ENCODE measurements at regions not wholly inside any gene's neighbourhood (a gene's known extent, or its start where the extent isn't known, plus 50 kb on each side); places are given as distances from the start of the nearest gene placed in this dataset.
"Not testable (repeated sequence)": the region's sequence is repeated elsewhere in the genome, so short reads cannot be mapped to it uniquely, and the experiment has no call there.

DNA sequence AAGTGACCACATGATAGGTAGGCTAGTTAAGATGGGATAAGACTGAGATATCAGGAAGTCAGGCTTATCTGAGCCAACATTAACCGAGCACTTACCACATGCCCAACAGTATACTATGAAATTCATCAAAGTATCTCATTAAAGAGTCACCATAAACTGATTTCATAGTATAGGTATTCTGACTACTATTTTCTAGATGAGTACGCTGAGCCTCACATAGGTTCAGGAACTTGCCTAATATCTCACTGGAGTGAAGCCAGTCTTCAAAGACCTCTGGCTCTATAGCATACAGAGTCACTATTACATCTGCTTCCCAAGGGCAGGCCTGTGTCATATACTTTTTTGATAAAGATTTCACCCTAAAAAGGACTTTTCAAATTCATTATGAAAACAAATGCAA, 115.6 kb upstream of the NGF start:
- no peak for DNase-seq (ENCODE audit: low spot score)

GRCh38 chr1:115452600-115453329, 114.7 kb upstream of the NGF start:
- no peak for DNase-seq (ENCODE audit: low spot score)

- no peak for DNase-seq (ENCODE audit: low spot score)
Observed at GRCh38 chr1:115450501-115451040, 112.5 kb upstream of the NGF start.

DNA sequence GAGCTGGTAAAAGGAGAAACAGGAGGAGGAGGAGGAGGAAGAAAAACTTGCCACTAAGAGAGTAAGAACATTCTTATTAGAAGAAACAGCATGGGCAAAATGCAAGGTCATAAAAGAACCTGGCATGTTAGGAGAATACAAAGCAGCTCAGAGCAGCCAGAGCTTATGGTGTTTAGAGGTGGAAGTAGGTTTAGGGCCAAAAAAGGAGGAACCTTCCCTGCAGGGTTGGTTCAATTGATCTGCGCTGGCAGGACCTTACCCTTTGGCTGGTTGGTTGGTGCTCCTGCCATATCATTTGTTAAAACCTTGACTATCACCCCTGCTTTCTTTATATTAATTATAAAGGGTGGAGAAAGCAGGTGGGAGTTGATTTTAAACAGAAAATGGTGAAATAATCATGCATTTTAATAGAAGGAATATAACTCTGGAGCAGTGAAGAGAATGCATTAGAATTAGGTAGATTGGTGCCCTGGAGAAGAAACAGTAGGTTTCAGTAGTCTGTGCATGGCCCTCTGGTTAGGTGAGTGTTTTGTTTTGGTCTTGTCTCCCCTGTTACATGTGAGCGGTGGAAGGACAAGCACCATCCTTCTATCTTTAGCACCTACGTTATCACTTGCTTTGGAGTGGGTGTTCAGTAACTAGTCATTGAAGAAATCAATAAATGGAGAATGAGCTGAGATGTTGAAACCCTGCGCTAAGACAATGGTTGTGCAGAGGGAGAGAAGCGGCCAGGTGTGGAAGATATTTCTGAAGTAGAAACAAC, 110.4 kb upstream of the NGF start:
- DNase-seq (ENCODE audit: low spot score) = no peak

DNA sequence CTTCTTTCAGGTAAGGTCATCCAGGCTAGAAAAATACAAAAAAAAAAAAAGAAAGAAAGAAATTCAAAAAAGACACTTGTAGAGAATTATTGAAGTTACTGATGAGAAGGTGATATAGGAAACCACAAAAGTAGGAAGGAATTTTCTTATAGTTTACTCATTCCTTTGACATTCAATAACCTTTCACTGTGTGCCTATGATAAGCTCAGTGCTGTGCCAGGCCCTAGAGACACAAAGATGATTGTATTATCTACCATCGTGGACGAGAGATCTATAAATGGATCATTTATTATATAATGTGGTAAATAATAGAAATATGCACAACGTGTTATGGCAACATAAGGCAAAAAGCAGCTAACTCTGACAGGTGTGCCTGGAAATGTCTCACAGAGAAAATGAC, 109.6 kb upstream of the NGF start:
- DNase-seq (ENCODE audit: low spot score) = no peak

GRCh38 chr1:115445090-115445489, 107.0 kb upstream of the NGF start:
- DNase-seq (ENCODE audit: low spot score) = no peak

DNA sequence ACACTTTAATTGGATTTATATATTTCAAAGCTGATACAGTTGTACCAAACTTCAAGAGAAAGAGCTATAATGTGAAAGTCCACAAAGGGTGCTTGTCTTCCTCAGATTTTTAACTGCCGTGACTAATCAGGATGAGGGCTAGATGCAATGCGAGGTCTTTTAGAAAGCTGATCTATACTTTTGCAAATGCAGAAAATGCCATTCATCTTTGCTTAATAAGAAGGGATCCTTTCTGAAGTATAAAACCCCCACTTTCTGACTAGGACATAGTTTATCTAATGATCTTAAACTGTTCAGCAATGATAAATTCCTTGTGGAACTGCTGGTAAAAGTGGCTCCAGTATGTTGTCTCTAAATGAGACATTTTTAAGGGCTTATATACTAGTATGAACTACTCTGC, 102.7 kb upstream of the NGF start:
- no peak for DNase-seq (ENCODE audit: low spot score)

DNA sequence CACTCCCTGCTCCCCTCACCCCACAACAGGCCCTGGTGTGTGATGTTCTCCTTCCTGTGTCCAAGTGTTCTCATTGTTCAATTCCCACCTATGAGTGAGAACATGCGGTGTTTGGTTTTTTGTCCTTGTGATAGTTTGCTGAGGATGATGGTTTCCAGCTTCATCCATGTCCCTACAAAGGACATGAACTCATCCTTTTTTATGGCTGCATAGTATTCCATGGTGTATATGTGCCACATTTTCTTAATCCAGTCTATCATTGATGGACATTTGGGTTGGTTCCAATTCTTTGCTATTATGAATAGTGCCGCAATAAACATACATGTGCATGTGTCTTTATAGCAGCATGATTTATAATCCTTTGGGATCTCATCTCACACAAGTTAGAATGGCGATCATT, 101.5 kb upstream of the NGF start:
- DNase-seq (ENCODE audit: low spot score) = not testable (repeated sequence)

DNA sequence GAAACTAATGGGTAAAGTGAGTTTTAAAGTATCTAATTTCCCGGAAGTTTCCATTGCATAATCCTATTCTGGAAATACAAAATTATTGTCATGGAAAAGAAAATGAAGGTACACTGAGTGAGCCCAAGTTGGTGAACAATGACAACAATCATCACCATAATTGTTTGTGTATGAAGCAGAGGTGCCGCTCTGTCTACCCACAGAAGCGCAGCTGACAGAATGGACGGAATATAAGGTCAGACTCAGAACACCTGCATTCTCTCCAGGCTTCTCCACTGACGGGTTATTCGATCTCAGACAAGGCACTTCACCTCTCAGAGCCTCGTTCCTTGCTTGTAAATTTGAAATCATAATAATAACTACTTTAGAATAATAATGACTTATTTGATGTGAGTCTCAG, 99.1 kb upstream of the NGF start:
- no peak for DNase-seq (ENCODE audit: low spot score)

- DNase-seq (ENCODE audit: low spot score) = no peak
Observed at GRCh38 chr1:115436596-115436995, 98.5 kb upstream of the NGF start.

DNA sequence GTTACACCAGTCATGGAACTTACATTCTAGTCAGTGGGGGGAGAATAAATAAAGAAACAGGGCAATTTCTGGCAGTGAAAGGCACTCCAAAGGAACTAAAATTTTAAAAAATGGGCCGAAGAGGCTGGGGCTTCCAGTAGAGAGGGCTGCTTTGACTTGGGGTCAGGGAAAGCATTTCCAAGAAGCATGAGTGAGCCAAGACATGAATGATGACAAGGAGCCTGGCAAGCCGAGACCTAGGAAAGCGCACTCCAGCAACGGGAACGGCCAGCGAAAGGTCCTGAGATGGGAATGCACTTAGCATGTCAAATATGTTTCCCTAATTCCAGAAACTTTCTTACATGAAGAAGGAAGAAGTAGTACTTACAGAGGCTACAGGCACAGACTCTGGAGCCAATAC, 95.4 kb upstream of the NGF start:
- DNase-seq (ENCODE audit: low spot score) = no peak

DNA sequence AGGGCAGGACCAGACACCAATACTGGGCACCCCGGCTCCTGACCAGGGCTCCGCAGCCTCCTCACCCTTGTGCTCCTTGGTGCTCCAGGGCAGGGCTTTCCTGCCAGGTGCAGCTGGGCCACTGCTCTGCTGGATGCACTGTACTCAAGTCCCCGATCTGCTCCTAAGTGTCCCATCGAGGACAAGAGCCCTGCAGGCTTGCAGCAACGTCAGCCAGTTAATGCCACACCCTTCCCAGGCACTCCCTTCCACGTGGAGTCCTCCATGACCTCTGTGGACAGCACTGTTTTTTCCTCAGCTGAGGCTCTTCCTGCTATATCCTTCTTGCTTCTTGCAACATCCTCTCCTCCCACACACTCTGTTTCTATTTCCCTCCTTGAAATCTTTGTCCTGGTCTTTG, 94.0 kb upstream of the NGF start:
- DNase-seq (ENCODE audit: low spot score) = no peak

DNA sequence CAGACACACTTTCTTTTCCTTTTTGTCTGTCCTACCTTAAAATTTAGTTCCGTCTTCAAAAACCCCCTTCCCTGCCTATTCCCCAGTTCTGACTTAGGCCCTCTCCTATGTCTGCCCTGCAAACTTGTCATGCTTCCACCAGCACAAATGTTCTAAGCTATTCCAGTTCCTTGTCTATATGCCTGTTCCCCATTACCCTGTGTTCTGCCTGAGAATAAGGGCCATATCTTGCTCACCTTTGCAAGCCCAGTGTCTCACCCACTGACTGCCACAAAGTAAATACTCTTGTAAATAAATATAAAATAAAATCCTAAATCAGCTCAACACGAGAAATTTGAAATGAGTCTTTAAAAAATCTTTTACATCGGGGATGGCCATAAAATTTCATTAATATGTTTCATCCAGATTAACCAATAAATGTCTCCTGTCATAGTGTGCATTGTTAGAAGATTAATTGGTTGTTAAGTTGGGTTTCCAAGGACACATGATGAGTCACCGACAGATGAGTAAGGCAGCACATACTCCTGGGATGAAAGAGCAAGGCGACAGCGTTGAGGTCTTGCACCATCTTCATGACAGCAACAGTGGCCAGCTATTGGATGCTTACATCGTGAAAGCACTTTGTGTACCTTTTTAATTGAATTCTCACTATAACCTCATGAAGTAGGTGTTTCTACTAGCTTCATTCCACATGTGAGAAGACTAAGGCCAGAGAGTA, 92.6 kb upstream of the NGF start:
- no peak for DNase-seq (ENCODE audit: low spot score)

- no peak for DNase-seq (ENCODE audit: low spot score)
Observed at GRCh38 chr1:115429884-115430283, 91.8 kb upstream of the NGF start.

DNA sequence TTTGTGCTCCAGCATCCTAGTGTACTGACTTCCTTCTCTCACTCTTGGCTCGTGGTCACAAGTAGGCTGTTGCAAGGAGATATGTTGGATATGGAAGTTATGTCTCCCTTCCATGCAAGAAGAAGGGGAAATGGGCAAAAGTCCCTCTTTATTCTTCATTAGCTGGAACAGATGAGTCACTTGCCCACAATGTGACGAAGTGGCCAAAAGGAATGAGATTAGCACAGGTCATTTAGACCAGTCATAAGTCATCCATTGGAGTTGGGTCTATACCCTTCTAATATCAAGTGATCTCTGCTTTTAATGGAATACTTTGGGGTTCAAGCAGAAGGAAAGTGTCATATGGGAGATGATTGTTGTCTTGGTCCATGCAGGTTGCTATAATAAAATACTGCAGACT, 91.2 kb upstream of the NGF start:
- DNase-seq (ENCODE audit: low spot score) = no peak

- no peak for DNase-seq (ENCODE audit: low spot score)
Observed at GRCh38 chr1:115428676-115429075, 90.6 kb upstream of the NGF start.

DNA sequence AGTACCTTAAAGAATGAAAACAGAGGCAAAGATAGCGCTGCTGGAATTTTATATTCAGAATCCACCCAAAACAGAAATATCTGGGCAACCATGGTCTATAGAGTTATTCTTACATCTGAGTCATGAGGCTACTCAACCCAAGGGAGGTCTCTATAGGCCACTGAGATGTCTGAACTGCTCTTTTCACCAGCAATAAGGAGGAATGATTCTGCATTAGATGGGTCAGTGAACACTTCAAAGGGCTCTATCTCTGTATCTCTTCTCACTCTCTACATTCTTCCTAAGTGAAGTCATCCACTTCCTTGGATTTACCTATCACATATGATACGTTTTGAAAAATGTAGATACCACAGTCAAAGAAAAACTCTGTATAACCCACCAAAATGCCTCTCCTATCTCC, 90.2 kb upstream of the NGF start:
- DNase-seq (ENCODE audit: low spot score) = no peak

GRCh38 chr1:115426956-115427355, 88.9 kb upstream of the NGF start:
- no peak for DNase-seq (ENCODE audit: low spot score)

- no peak for DNase-seq (ENCODE audit: low spot score)
Observed at GRCh38 chr1:115426231-115426771, 88.3 kb upstream of the NGF start.

DNA sequence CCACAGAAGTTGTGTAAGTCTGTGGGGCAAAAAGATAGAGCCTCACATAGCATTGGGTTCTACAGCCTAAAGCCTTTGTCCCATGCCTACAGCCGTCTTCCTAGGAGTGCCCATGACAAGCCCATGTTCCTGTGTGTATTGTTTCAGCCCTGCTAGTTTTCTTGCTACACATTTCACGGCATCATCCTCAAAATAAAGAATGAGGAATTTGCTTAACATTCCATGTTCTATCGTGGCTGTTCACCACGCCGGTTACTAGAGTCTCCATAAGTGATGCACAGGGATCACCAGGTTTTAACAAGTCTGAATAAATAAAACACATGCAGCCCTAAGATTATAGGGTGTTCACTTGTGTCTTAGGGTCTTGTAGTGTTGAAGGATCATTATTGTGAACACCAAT, 87.4 kb upstream of the NGF start:
- DNase-seq (ENCODE audit: low spot score) = no peak

DNA sequence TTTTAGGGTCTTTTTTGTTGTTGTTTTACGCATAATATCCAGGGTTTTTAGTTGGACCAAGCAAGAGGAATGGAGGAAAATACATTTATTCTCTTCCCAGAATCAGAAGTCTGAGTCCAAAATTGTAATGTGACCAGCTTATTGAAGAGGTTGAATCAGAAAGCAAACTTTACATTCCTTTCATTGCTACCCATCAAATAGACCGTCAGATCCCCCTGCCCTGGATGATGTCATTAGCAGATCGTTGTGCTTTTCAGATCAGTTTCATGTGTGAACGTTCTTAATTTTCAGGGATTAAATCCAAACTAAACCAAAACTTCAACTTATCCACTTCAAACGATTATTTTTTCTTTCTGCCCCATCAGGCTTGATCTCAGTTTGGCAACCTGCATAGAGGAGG, 85.7 kb upstream of the NGF start:
- DNase-seq (ENCODE audit: low spot score) = no peak

DNA sequence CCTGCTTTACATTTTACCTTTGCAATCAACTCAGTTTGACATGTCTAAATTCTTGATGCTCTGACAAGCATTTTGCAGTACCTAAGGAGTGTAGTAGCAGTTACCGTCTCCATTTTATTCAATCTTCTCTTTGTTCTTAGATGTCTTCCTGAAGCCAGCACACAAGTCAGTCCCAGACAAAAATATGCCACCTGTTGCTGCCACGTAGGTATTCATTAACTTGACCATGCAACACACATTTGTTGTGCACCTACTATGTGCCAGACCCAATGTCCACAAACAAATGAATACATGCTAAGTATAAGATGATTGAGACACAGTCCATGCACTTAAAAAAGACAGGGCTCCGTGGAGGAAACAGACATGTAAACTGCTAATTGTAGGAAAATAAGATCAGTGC, 81.5 kb upstream of the NGF start:
- no peak for DNase-seq (ENCODE audit: low spot score)

- DNase-seq (ENCODE audit: low spot score) = no peak
Observed at GRCh38 chr1:115413621-115414020, 75.6 kb upstream of the NGF start.

Data from activated CD4-positive, alpha-beta T cell treated with anti-CD3 and anti-CD28 coated beads, Interleukin-2, Interleukin-4, amounts not matched to agents 100 ng/mL and 50 ng/mL, durations not matched to agents 16 hours and 8 hours (primary cell).